ENCODE measurements at regions not wholly inside any gene's neighbourhood (a gene's known extent, or its start where the extent isn't known, plus 50 kb on each side); places are given as distances from the start of the nearest gene placed in this dataset.

DNA sequence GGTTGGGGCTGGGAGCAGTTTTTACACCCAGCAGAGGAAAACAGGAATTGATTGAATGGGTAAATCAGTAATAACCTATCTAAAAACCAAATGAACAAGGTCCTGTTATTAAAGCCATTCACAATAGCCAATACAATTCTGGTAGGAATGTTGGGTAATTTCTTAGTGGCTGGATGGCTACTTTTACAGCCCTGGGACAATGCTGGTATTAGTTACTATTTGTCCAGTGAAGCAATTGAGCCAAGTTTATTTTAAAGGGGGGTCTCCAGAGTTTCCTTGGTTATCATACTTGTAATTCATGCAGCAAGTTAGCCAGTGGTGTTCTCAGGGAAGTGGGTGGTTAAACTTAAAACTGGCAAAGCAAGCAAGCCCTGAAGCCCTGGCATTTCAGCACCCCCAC, 92.3 kb upstream of the STARD13 start:
- Histone ChIP-seq H3K23ac (ENCODE audit: insufficient read length, low read depth, low read length) (no peak overlapping the region), H3K4ac (ENCODE audit: low read depth, low read length) (no peak overlapping the region), H4K8ac (replicated peaks; ENCODE audit: insufficient read length, low read depth, low read length) (no peak overlapping the region), H2BK12ac (ENCODE audit: insufficient read length, low read depth, low read length) (no peak overlapping the region), H3K9ac (ENCODE audit: extremely low read depth, insufficient read length, low read length) (no peak overlapping the region), H4K20me1 (ENCODE audit: control insufficient read depth, insufficient read depth, insufficient read length) (no peaks in the 10 kb centered on the region), H3K79me1 (ENCODE audit: insufficient read depth, low read depth, low read length, poor library complexity, severe bottlenecking) (no peaks in the 10 kb centered on the region), H3K23me2 (ENCODE audit: insufficient read length, low read depth, low read length, poor library complexity, severe bottlenecking) (no peaks in the 10 kb centered on the region), H3K27ac (ENCODE audit: insufficient read length, low read depth, low read length) (no peak overlapping the region), H3K27me3 (ENCODE audit: insufficient read depth, low read length) (no peaks in the 10 kb centered on the region), H3K4me2 (ENCODE audit: insufficient read depth, insufficient read length, low read length) (no peak overlapping the region), H3K18ac (ENCODE audit: insufficient read length, low read depth, low read length) (no peak overlapping the region), H4K5ac (ENCODE audit: insufficient read length, low read depth, low read length) (no peak overlapping the region), H3K14ac (ENCODE audit: insufficient read depth, low read length) (no peak overlapping the region), H3T11ph (ENCODE audit: low read length) (no peak overlapping the region), H4K91ac (ENCODE audit: insufficient read length, low read depth, low read length) (no peak overlapping the region), H3K79me2 (ENCODE audit: insufficient read depth, low read length) (no peaks in the 10 kb centered on the region), H3K4me1 (ENCODE audit: insufficient read depth, low read length) (no peaks in the 10 kb centered on the region; the same call in 1 of the 2 replicates), H2AK5ac (ENCODE audit: insufficient read length, low read length) (no peak overlapping the region), H2BK5ac (ENCODE audit: insufficient read length, low read length) (no peak overlapping the region), H2BK15ac (ENCODE audit: low read depth, low read length) (no peak overlapping the region), H2BK20ac (ENCODE audit: low read depth, low read length, poor library complexity, severe bottlenecking) (no peak overlapping the region), H2BK120ac (ENCODE audit: low read depth, low read length, poor library complexity, severe bottlenecking) (no peak overlapping the region), H2AFZ (ENCODE audit: low read length) (no peak overlapping the region), H3K56ac (ENCODE audit: insufficient read length, low read depth, low read length) (no peak overlapping the region), H3K9me3 (ENCODE audit: control insufficient read depth, low read depth, low read length) (no peaks in the 10 kb centered on the region)
- Mint-ChIP-seq H3K4me3 (no peak overlapping the region), H3K27me3 (ENCODE audit: low read depth) (no peaks in the 10 kb centered on the region), H3K9me3 (no peaks in the 10 kb centered on the region), H3K4me1 (peaks cover 7 to 8% of the 10 kb centered on the region in 2 experiments), H3K36me3 (ENCODE audit: insufficient read depth in 1 of 3, low read depth in 3 of 3) (no peaks in the 10 kb centered on the region), H3K27ac (no peak overlapping the region)
- no peak for DNase-seq
- TF ChIP-seq CTCF (conservative IDR thresholded peaks at IDR 0.05) = no peak
